SK-N-SH treated with all-trans-retinoic acid at 6 μM for 48 hours (cell line): ENCODE measurements at regions not wholly inside any gene's neighbourhood (a gene's known extent, or its start where the extent isn't known, plus 50 kb on each side); places are given as distances from the start of the nearest gene placed in this dataset.

Source experiments
- ATAC-seq: fragments of 200-7000 bp; cut with Tn5 transposase; 3 replicates; pipeline ENCODE4 v1.9.1; 2020; ENCODE audit warnings: mild to moderate bottlenecking, moderate library complexity
- ARNTL ChIP-seq: fragments of 450-650 bp; formaldehyde crosslinking; IDR thresholded peaks from 2 replicates; pipeline ENCODE4 v1.5.0; 2020; ENCODE audit warnings: low read depth, mild to moderate bottlenecking, moderate library complexity, borderline replicate concordance
- BACH2 ChIP-seq: fragments of 250-450 bp; sonication (Bioruptor Pico); IDR thresholded peaks from 2 replicates; pipeline ENCODE4 v1.9.0; 2021; ENCODE audit warnings: mild to moderate bottlenecking, borderline replicate concordance
- CREB5 ChIP-seq: fragments of 250-450 bp; sonication (Bioruptor Pico); IDR thresholded peaks from 2 replicates; pipeline ENCODE4 v1.5.1; 2020; ENCODE audit warnings: low read depth, mild to moderate bottlenecking, moderate library complexity
- CSDC2 ChIP-seq: fragments of 250-450 bp; sonication (Bioruptor Pico); IDR thresholded peaks from 2 replicates; pipeline ENCODE4 v1.5.0; 2020; ENCODE audit warnings: mild to moderate bottlenecking, moderate library complexity
- CSRNP3 ChIP-seq: fragments of 250-450 bp; sonication (Bioruptor Pico); IDR thresholded peaks from 2 replicates; pipeline ENCODE4 v1.5.1; 2021; ENCODE audit warnings: mild to moderate bottlenecking, moderate library complexity
- GLIS3 ChIP-seq: fragments of 250-450 bp; sonication (Bioruptor Pico); IDR thresholded peaks from 2 replicates; pipeline ENCODE4 v1.5.0; 2020; ENCODE audit warnings: mild to moderate bottlenecking, moderate library complexity
- ISL1 ChIP-seq: fragments of 250-450 bp; sonication (Bioruptor Pico); IDR thresholded peaks from 2 replicates; pipeline ENCODE4 v2.1.2; 2022; ENCODE audit warnings: mild to moderate bottlenecking, moderate library complexity
- OSR1 ChIP-seq: fragments of 250-450 bp; sonication (Bioruptor Pico); IDR thresholded peaks from 2 replicates; pipeline ENCODE4 v1.8.0; 2022; ENCODE audit warnings: moderate library complexity, mild to moderate bottlenecking, inconsistent platforms
- PATZ1 ChIP-seq: fragments of 250-450 bp; sonication (Bioruptor Pico); IDR thresholded peaks from 2 replicates; pipeline ENCODE4 v1.8.0; 2020; ENCODE audit warnings: mild to moderate bottlenecking, moderate library complexity, borderline replicate concordance
- POU6F1 ChIP-seq: fragments of 250-450 bp; sonication (Bioruptor Pico); IDR thresholded peaks from 2 replicates; pipeline ENCODE4 v1.8.0; 2021; ENCODE audit warnings: low read depth, mild to moderate bottlenecking, moderate library complexity, borderline replicate concordance
- RARB ChIP-seq: fragments of 250-450 bp; sonication (Bioruptor Pico); IDR thresholded peaks from 2 replicates; pipeline ENCODE4 v1.8.0; 2021; ENCODE audit warnings: mild to moderate bottlenecking, moderate library complexity
- SNAI2 ChIP-seq: fragments of 250-450 bp; sonication (Bioruptor Pico); IDR thresholded peaks from 2 replicates; pipeline ENCODE4 v1.5.0; 2020; ENCODE audit warnings: mild to moderate bottlenecking, moderate library complexity
- TCF4 ChIP-seq: fragments of 250-450 bp; sonication (Bioruptor Pico); IDR thresholded peaks from 2 replicates; pipeline ENCODE4 v1.8.0; 2021; ENCODE audit warnings: mild to moderate bottlenecking, moderate library complexity, borderline replicate concordance
- TOX ChIP-seq: fragments of 250-450 bp; sonication (Bioruptor Pico); IDR thresholded peaks from 2 replicates; pipeline ENCODE4 v1.8.0; 2021; ENCODE audit warnings: mild to moderate bottlenecking, moderate library complexity, borderline replicate concordance
- TSHZ2 ChIP-seq: fragments of 250-450 bp; sonication (Bioruptor Pico); IDR thresholded peaks from 2 replicates; pipeline ENCODE4 v1.5.0; 2020; ENCODE audit warnings: mild to moderate bottlenecking, moderate library complexity
- ZC3H10 ChIP-seq: fragments of 250-450 bp; sonication (Bioruptor Pico); IDR thresholded peaks from 2 replicates; pipeline ENCODE4 v1.5.1; 2021; ENCODE audit warnings: mild to moderate bottlenecking, moderate library complexity
- ZFP3 ChIP-seq: fragments of 250-450 bp; sonication (Bioruptor Pico); IDR thresholded peaks from 2 replicates; pipeline ENCODE4 v1.5.0; 2020; ENCODE audit warnings: mild to moderate bottlenecking, moderate library complexity
- ZNF8 ChIP-seq: fragments of 450-650 bp; formaldehyde crosslinking; IDR thresholded peaks from 2 replicates; pipeline ENCODE4 v1.5.0; 2020; ENCODE audit warnings: mild to moderate bottlenecking, moderate library complexity

GRCh38 chr16:86797700-86798099, 219.4 kb downstream of the FOXL1 start:
- TF ChIP-seq POU6F1 (CRISPR knock-in tag) (no peak), ZNF8 (no peak), PATZ1 (no peak)
- no peak for ATAC-seq

GRCh38 chr16:86798247-86799041, 220.1 kb downstream of the FOXL1 start:
- no peak for ATAC-seq
- TF ChIP-seq OSR1 (CRISPR knock-in tag) (no peak), ZNF8 (no peak), CREB5 (CRISPR knock-in tag) (no peak), TCF4 (CRISPR knock-in tag) (no peak), ZFP3 (no peak), RARB (CRISPR knock-in tag) (no peak), CSRNP3 (CRISPR knock-in tag) (no peak), CSDC2 (no peak), TOX (no peak), ZC3H10 (CRISPR knock-in tag) (no peak), TSHZ2 (no peak), ISL1 (CRISPR knock-in tag) (no peak)
- TF ChIP-seq, all 23 proteins: peak for 0

GRCh38 chr16:86799367-86799766, 221.0 kb downstream of the FOXL1 start:
- no peak for ATAC-seq
- TF ChIP-seq ZNF8: no peak
- no peak for TF ChIP-seq CSRNP3 (CRISPR knock-in tag)
- no peak for TF ChIP-seq TCF4 (CRISPR knock-in tag)
- TF ChIP-seq BACH2 (CRISPR knock-in tag): no peak
- TF ChIP-seq CREB5 (CRISPR knock-in tag): no peak
- no peak for TF ChIP-seq PATZ1
- TF ChIP-seq TOX: no peak
- TF ChIP-seq SNAI2 (CRISPR knock-in tag): no peak
- no peak for TF ChIP-seq ISL1 (CRISPR knock-in tag)
- TF ChIP-seq POU6F1 (CRISPR knock-in tag): no peak
- TF ChIP-seq ARNTL: no peak
- no peak for TF ChIP-seq GLIS3 (CRISPR knock-in tag)
